Neural cell (in vitro differentiated cells): ENCODE measurements at regions not wholly inside any gene's neighbourhood (a gene's known extent, or its start where the extent isn't known, plus 50 kb on each side); places are given as distances from the start of the nearest gene placed in this dataset.

Source experiments
- H2AFZ ChIP-seq: fragments of 200-600, 300-800 bp; sonication (generic), shearing (Covaris generic); 2 replicates; pipeline ENCODE4 v1.6.0; 2014; ENCODE audit warnings: low read depth, mild to moderate bottlenecking, antibody characterized with exemption, low read length, moderate library complexity
- H3F3A ChIP-seq: fragments of 200-600 bp; shearing (Covaris generic); 2 replicates; pipeline ENCODE4 v1.6.1; 2016; ENCODE audit warnings: mild to moderate bottlenecking, moderate library complexity, mixed read lengths, antibody characterized with exemption, low read length; ENCODE audit not compliant: insufficient read depth, poor library complexity, severe bottlenecking
- H3K27ac ChIP-seq: fragments of 200-600, 300-800 bp; sonication (generic), shearing (Covaris generic); 2 replicates; pipeline ENCODE4 v1.5.1; 2014; ENCODE audit warnings: mild to moderate bottlenecking, low read length, moderate library complexity
- H3K27me3 ChIP-seq: fragments of 300-800, 200-600 bp; sonication (generic), shearing (Covaris generic); 2 replicates; pipeline ENCODE4 v1.6.0; 2014; ENCODE audit warnings: mild to moderate bottlenecking, low read depth, low read length, moderate library complexity; ENCODE audit not compliant: insufficient read depth
- H3K36me3 ChIP-seq: fragments of 300-800, 200-600 bp; sonication (generic), shearing (Covaris generic); 2 replicates; pipeline ENCODE4 v1.5.1; 2014; ENCODE audit warnings: mild to moderate bottlenecking, antibody characterized with exemption, low read length, moderate library complexity; ENCODE audit not compliant: insufficient read depth
- H3K4me2 ChIP-seq: fragments of 300-800, 200-600 bp; sonication (generic), shearing (Covaris generic); 2 replicates; pipeline ENCODE4 v1.6.0; 2014; ENCODE audit warnings: mild to moderate bottlenecking, low read length
- H3K4me3 ChIP-seq: fragments of 300-800, 200-600 bp; sonication (generic), shearing (Covaris generic); 2 replicates; pipeline ENCODE4 v1.5.1; 2014; ENCODE audit warnings: mild to moderate bottlenecking, low read length, moderate library complexity
- H3K79me2 ChIP-seq: fragments of 200-600 bp; shearing (Covaris generic); replicated peaks from 2 replicates; pipeline ENCODE4 v1.6.0; 2014; ENCODE audit warnings: mild to moderate bottlenecking, low read length, moderate library complexity; ENCODE audit not compliant: insufficient read depth
- H3K9ac ChIP-seq: fragments of 300-800, 200-600 bp; sonication (generic), shearing (Covaris generic); 2 replicates; pipeline ENCODE4 v1.6.1; 2016; ENCODE audit warnings: mild to moderate bottlenecking, low read length, mixed read lengths
- H3K9me2 ChIP-seq: fragments of 200-600 bp; shearing (Covaris generic); 2 replicates; pipeline ENCODE4 v1.6.1; 2016; ENCODE audit warnings: mild to moderate bottlenecking, low read length, mixed read lengths; ENCODE audit not compliant: insufficient read depth
- H3K9me3 ChIP-seq: fragments of 200-600, 300-800 bp; sonication (generic), shearing (Covaris generic); 2 replicates; pipeline ENCODE4 v1.6.1; 2016; ENCODE audit warnings: mild to moderate bottlenecking, mixed run types, low read length, moderate library complexity, mixed read lengths
- H4K20me1 ChIP-seq: fragments of 200-600 bp; shearing (Covaris generic); 2 replicates; pipeline ENCODE4 v1.6.1; 2016; ENCODE audit warnings: mild to moderate bottlenecking, mixed run types; ENCODE audit not compliant: insufficient read depth
- EP300 ChIP-seq: fragments of 450-650 bp; conservative IDR thresholded peaks from 2 replicates; pipeline ENCODE4 v1.6.1; 2014; ENCODE audit warnings: antibody characterized with exemption, mild to moderate bottlenecking, moderate library complexity; ENCODE audit not compliant: poor library complexity, severe bottlenecking
- EZH2 ChIP-seq: fragments of 200-600, 300-800 bp; shearing (Covaris generic), sonication (generic); IDR thresholded peaks from 2 replicates; pipeline ENCODE4 v1.6.1; 2014; ENCODE audit warnings: antibody characterized with exemption, low read length, borderline replicate concordance, mild to moderate bottlenecking; ENCODE audit not compliant: insufficient read depth, poor library complexity, severe bottlenecking
- MXI1 ChIP-seq: fragments of 450-650 bp; conservative IDR thresholded peaks from 2 replicates; pipeline ENCODE4 v1.6.1; 2014; ENCODE audit warnings: antibody characterized with exemption, mild to moderate bottlenecking; ENCODE audit not compliant: poor library complexity, severe bottlenecking
- POLR2AphosphoS5 ChIP-seq: IDR thresholded peaks from 2 replicates; pipeline ENCODE4 v1.6.1; 2012
- RAD21 ChIP-seq: fragments of 450-650 bp; conservative IDR thresholded peaks from 2 replicates; pipeline ENCODE4 v1.6.1; 2014; ENCODE audit warnings: antibody characterized with exemption, mild to moderate bottlenecking, moderate library complexity
- SMC3 ChIP-seq: fragments of 450-650 bp; conservative IDR thresholded peaks from 2 replicates; pipeline ENCODE4 v1.6.1; 2014; ENCODE audit warnings: antibody characterized with exemption, mild to moderate bottlenecking, moderate library complexity; ENCODE audit not compliant: poor library complexity
- TAF1 ChIP-seq: IDR thresholded peaks from 2 replicates; pipeline ENCODE4 v1.6.1; 2012; ENCODE audit warnings: low read depth
- TF ChIP-seq, protein P1 (sequence below): IDR thresholded peaks from 2 replicates; pipeline ENCODE4 v1.6.1; 2012; ENCODE audit warnings: borderline replicate concordance
- TF ChIP-seq, protein P2 (sequence below): fragments of 450-650 bp; IDR thresholded peaks from 2 replicates; pipeline ENCODE4 v1.5.1; 2014; ENCODE audit warnings: antibody characterized with exemption, mild to moderate bottlenecking, moderate library complexity; ENCODE audit not compliant: poor library complexity, severe bottlenecking

DNA sequence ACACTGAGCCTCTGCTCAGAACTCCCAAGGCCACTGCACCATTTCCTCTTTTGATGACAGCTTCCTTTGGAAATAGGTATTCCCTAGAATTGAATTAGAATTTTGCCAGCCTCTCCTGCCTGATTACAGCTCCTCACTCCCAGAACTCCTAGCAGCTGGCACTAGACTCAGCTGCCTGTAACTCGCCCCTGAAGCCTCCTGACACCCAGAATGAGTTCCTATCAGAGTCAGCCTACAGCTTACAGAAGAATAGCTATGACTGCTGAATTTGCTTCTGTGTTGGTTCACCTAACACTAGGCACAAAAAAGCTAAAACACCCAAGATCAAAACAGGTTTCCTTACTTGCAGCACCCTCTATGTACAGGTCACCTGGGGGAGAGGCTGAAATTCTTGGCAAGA is 108.2 kb upstream of the PTPRM start:
- no peaks in the 10 kb centered on the region for H4K20me1 ChIP-seq
- H3K36me3 ChIP-seq = no peaks in the 10 kb centered on the region
- H3F3A ChIP-seq = no peaks in the 10 kb centered on the region
- H3K27ac ChIP-seq = no peak overlapping the region
- no peaks in the 10 kb centered on the region for H3K9me2 ChIP-seq
- H3K4me3 ChIP-seq = no peak overlapping the region
- H3K9me3 ChIP-seq = no peaks in the 10 kb centered on the region
- TF ChIP-seq, protein P1, sequence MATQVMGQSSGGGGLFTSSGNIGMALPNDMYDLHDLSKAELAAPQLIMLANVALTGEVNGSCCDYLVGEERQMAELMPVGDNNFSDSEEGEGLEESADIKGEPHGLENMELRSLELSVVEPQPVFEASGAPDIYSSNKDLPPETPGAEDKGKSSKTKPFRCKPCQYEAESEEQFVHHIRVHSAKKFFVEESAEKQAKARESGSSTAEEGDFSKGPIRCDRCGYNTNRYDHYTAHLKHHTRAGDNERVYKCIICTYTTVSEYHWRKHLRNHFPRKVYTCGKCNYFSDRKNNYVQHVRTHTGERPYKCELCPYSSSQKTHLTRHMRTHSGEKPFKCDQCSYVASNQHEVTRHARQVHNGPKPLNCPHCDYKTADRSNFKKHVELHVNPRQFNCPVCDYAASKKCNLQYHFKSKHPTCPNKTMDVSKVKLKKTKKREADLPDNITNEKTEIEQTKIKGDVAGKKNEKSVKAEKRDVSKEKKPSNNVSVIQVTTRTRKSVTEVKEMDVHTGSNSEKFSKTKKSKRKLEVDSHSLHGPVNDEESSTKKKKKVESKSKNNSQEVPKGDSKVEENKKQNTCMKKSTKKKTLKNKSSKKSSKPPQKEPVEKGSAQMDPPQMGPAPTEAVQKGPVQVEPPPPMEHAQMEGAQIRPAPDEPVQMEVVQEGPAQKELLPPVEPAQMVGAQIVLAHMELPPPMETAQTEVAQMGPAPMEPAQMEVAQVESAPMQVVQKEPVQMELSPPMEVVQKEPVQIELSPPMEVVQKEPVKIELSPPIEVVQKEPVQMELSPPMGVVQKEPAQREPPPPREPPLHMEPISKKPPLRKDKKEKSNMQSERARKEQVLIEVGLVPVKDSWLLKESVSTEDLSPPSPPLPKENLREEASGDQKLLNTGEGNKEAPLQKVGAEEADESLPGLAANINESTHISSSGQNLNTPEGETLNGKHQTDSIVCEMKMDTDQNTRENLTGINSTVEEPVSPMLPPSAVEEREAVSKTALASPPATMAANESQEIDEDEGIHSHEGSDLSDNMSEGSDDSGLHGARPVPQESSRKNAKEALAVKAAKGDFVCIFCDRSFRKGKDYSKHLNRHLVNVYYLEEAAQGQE = no peak
- TF ChIP-seq POLR2AphosphoS5 = no peak
- no peak for TF ChIP-seq EZH2
- TF ChIP-seq SMC3 = no peak
- TF ChIP-seq RAD21 = no peak
- TF ChIP-seq, protein P2, sequence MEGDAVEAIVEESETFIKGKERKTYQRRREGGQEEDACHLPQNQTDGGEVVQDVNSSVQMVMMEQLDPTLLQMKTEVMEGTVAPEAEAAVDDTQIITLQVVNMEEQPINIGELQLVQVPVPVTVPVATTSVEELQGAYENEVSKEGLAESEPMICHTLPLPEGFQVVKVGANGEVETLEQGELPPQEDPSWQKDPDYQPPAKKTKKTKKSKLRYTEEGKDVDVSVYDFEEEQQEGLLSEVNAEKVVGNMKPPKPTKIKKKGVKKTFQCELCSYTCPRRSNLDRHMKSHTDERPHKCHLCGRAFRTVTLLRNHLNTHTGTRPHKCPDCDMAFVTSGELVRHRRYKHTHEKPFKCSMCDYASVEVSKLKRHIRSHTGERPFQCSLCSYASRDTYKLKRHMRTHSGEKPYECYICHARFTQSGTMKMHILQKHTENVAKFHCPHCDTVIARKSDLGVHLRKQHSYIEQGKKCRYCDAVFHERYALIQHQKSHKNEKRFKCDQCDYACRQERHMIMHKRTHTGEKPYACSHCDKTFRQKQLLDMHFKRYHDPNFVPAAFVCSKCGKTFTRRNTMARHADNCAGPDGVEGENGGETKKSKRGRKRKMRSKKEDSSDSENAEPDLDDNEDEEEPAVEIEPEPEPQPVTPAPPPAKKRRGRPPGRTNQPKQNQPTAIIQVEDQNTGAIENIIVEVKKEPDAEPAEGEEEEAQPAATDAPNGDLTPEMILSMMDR = no peak
- no peak for TF ChIP-seq MXI1
- no peak for TF ChIP-seq TAF1
- no peak for TF ChIP-seq EP300
- H3K9ac ChIP-seq = no peak overlapping the region
- H2AFZ ChIP-seq = no peak overlapping the region
- H3K4me2 ChIP-seq = no peak overlapping the region
- no peaks in the 10 kb centered on the region for H3K27me3 ChIP-seq
- H3K79me2 ChIP-seq = no peaks in the 10 kb centered on the region

DNA sequence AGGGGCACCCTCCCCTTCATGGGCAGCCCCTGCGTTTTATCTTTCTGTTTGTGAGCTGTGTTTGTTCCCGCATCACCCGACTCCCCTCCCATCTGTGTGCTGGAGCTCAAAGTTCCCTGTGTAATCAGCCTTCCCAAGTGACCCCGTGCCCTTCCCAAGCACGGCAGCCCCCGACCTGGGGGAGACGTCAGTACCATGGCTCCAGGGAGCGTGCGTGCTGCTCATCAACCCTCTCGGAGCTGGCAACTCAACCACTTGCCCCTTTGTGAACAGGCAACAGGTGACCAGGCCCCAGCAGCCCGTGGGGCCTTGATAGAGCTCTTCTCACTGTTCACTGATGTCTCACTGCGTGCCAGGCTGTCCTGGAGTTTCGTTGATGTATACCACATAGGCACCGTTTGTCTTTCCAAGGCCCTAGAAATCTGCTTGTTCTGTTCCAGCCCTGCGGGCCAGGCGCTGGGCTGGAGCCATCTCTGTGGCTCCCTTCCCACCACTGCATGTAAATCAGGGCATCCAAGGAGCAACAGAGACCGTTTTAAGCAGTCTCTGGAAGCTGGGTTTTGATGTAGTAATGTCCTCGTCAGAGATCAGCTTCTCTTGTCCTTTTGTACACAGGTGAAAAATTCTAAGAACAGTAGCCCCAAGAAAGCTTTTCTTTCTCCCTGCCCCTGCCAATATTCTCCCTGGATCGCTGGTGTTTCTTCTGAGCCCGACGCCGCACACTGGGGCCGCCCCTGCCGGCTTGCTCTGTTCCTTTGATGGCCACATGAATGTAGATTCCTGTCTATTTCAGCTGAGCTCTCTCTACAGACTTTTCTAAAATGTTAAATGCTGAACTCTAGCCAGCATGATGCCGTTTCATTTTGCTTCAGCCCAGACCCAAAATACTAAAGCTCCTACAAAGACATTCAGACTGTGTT is 107.0 kb upstream of the PTPRM start:
- no peaks in the 10 kb centered on the region for H3K9me3 ChIP-seq
- TF ChIP-seq, protein P2 = no peak
- TF ChIP-seq EZH2 = no peak
- no peak for TF ChIP-seq POLR2AphosphoS5
- no peak for TF ChIP-seq TAF1
- H3K9ac ChIP-seq = no peak overlapping the region
- H3F3A ChIP-seq = no peaks in the 10 kb centered on the region
- no peak overlapping the region for H3K4me2 ChIP-seq
- no peaks in the 10 kb centered on the region for H4K20me1 ChIP-seq
- H3K27ac ChIP-seq = no peak overlapping the region
- H3K9me2 ChIP-seq = no peaks in the 10 kb centered on the region
- no peaks in the 10 kb centered on the region for H3K27me3 ChIP-seq
- no peak overlapping the region for H2AFZ ChIP-seq
- H3K4me3 ChIP-seq = no peak overlapping the region
- H3K79me2 ChIP-seq = no peaks in the 10 kb centered on the region
- no peaks in the 10 kb centered on the region for H3K36me3 ChIP-seq
